SH-SY5Y (cell line): ENCODE measurements at regions not wholly inside any gene's neighbourhood (a gene's known extent, or its start where the extent isn't known, plus 50 kb on each side); places are given as distances from the start of the nearest gene placed in this dataset.

ENCODE experiments used
- GATA2 ChIP-seq: IDR thresholded peaks from 2 replicates; pipeline ENCODE4 v1.6.1; 2011; ENCODE audit warnings: mild to moderate bottlenecking, low read depth, low read length
- GATA3 ChIP-seq: IDR thresholded peaks from 2 replicates; pipeline ENCODE4 v1.6.1; 2011; ENCODE audit warnings: low read depth, mild to moderate bottlenecking, low read length, moderate library complexity

GRCh38 chr2:21244161-21244560 is 120.4 kb downstream of the TDRD15 start:
- TF ChIP-seq GATA2 (no peak), GATA3 (no peak)

GRCh38 chr2:21245565-21245964 is 121.8 kb downstream of the TDRD15 start:
- TF ChIP-seq GATA3, result no peak
- no peak for TF ChIP-seq GATA2

DNA sequence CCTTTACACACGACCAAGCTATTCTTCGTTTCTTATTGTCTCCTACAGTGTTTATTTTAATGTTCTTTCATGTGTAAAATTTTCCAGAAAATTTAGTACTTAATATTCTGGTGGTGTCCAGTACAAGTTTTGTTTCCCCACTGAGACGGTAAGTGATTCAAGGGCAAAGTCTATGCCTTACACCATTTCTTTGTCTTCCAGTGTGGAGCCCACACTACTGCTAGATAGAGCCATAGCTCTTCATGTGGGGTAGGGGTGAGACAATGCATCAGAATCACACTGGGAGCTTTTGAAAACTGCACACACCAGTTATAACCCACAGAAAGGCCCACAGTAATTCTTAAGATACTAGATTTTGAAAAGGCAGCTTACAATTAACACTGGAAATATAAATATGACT is 125.6 kb downstream of the TDRD15 start:
- TF ChIP-seq GATA3 (no peak), GATA2 (no peak)

DNA sequence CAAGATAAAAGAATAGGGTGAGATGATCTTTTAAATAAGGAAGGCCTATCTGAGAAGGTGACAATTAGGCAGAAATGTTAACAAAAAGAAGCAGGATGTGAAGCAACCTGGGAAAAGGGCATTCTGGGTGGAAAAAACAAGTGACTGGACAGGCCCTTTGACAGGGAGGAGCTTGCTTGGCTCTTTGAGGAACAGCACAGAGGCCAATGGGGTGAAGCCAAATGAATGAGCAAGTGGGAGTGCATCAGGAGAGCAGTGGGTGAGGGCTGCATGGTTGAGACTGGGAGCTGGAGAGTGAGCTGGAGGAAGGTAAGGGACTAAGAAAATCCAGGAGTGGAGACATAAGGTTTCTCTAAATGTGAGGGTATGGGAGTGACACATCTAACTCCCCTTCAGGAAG is 126.9 kb downstream of the TDRD15 start:
- TF ChIP-seq GATA2, result no peak
- TF ChIP-seq GATA3, result no peak

GRCh38 chr2:21251216-21251980 is 127.6 kb downstream of the TDRD15 start:
- no peak for TF ChIP-seq GATA3
- no peak for TF ChIP-seq GATA2

- TF ChIP-seq GATA2 (no peak), GATA3 (no peak)
These were observed 129.7 kb downstream of the TDRD15 start for GRCh38 chr2:21253311-21254027.

DNA sequence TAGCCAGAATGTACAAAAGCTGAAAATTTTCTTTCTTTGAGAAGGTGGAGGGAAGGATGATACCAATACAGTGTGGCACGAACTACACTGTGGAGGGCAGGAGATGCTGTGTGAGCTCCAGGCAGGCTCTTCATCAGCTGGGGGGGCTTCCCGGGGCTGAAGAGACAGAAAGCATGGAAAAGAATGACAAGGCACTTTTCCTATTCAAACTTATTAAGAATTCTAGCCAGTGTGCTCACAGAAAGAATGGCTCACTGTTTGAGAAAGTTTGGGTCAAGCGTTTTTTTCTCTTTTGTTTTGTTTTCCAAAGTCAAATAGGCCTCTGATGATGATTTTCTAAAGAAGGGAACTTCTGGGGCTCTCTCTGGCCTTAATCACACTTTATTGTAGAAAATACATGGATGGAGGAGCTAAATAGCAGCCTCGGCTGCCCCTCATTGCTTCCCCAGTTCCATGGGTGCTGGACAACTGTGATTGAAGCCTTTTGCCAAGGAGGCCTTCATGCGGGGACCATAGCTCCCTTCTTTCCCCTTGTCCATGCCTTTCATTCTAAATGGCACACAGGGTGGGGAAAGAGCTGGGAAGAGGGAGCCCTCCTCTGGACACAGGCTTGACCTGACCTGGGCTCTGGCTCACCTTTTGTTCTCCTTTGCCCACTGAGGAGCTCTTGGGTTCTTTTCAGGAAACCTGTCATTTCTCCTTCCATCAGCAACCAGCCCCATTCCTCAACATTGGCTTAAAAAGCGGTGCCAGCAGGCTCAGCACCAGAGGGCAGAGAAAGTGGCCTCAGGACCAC is 130.6 kb downstream of the TDRD15 start:
- TF ChIP-seq GATA2, result no peak
- no peak for TF ChIP-seq GATA3

DNA sequence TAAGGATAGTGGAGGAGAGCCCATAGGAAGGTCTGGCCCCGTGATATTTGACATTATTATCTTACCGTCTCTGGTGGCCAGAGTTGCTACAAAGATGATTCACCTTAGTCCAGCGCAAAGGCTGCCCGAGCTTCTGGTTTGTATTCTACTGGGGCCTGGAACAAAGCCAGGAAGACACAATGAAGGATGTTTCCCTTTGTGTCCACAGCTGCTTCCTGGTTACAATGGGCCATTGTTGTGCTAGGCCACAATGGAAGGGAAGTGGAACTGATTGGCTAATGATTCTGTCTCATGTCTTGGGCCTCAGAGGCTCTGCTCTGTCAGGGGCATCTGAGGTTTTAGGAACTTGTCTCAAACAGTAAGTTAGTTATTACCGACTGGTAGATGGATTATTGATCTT is 132.2 kb downstream of the TDRD15 start:
- no peak for TF ChIP-seq GATA2
- TF ChIP-seq GATA3, result no peak

- TF ChIP-seq GATA3, result no peak
- no peak for TF ChIP-seq GATA2
These were observed 133.9 kb downstream of the TDRD15 start for GRCh38 chr2:21257621-21258020.

- no peak for TF ChIP-seq GATA2
- TF ChIP-seq GATA3, result no peak
These were observed 134.3 kb downstream of the TDRD15 start for GRCh38 chr2:21258082-21258481.

DNA sequence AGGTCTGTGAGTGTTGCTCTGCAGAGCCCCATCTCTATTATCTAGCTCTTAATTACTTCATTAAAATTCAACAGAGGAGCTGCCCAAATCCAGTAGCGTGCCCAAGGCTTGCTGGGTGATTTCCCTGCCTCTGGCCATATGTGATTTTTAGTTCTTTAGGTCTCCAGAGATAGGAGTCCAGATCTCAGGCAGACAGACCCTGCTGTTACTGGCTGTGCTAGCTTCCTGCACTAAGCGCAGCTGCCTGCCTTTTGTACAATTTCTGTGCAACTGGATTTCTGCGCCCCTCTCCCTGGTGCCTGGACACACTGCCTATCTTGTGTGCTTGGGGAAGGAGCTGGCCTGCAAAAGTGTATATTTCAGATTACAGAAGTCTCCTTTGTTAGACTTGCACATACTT is 136.5 kb downstream of the TDRD15 start:
- TF ChIP-seq GATA3 (no peak), GATA2 (peak; percentile 55)

DNA sequence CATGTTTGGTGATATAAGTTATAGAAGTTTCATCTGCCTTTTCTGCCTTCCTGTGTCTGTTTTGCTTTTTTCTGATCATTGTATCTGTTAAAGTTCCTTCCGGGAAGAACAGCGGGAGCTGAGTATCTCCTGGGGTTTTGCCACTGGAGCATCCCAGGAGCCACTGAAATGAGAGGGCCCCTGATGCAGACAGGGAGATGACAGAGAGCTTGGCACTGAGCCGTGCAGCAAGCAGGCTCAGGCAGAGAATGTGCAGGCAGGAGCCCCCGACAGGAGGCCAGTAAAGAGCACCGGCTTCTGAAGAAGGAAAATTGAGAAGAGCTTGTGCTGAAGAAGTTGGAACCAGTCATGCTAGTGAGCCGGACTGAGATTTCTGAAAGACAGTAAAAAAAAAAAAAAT is 137.8 kb downstream of the TDRD15 start:
- TF ChIP-seq GATA3 (no peak), GATA2 (no peak)

- TF ChIP-seq GATA2 (no peak), GATA3 (no peak)
These were observed 138.7 kb downstream of the TDRD15 start for GRCh38 chr2:21262426-21262940.

GRCh38 chr2:21263622-21264021 is 139.9 kb downstream of the TDRD15 start:
- no peak for TF ChIP-seq GATA3
- TF ChIP-seq GATA2, result no peak

GRCh38 chr2:21265752-21266151 is 142.0 kb downstream of the TDRD15 start:
- TF ChIP-seq GATA2 (no peak), GATA3 (no peak)
